Thoracic aorta (tissue), 2 donors: ENCODE measurements at regions not wholly inside any gene's neighbourhood (a gene's known extent, or its start where the extent isn't known, plus 50 kb on each side); places are given as distances from the start of the nearest gene placed in this dataset.
A peak's percentile ranks its signal among the peaks of the same experiment; 100 is the strongest.

Source experiments
- ATAC-seq: fragments of 150-250 bp; one replicate; pipeline ENCODE4 v1.8.0; 2017; ENCODE audit warnings: low read depth; ENCODE audit not compliant: insufficient number of reproducible peaks, low FRiP score
- DNase-seq: peaks from one replicate; pipeline ENCODE4 v3.0.0-alpha.2; 2020; ENCODE audit warnings: low spot score
- H3K27ac ChIP-seq, 2 donors: fragments of 200-600 bp; sonication (generic); 1 replicate in 1 of 2; 2 replicates in 1 of 2; pipeline ENCODE4 v1.5.1; 2016; ENCODE audit warnings: mild to moderate bottlenecking in 2 of 2, moderate library complexity in 2 of 2
- H3K27me3 ChIP-seq: fragments of 200-600 bp; sonication (generic); replicated peaks from 2 replicates; pipeline ENCODE4 v1.6.0; 2016; ENCODE audit warnings: mild to moderate bottlenecking; ENCODE audit not compliant: insufficient read depth
- H3K36me3 ChIP-seq: fragments of 200-600 bp; sonication (generic); one replicate; pipeline ENCODE4 v1.5.1; 2016
- H3K4me1 ChIP-seq, 2 donors: fragments of 200-600 bp; sonication (generic); 1 replicate in 1 of 2; 2 replicates in 1 of 2; pipeline versions ENCODE4 v1.5.1 to v1.6.0; 2016; ENCODE audit warnings: low read depth in 2 of 2, mild to moderate bottlenecking in 1 of 2; ENCODE audit not compliant: control insufficient read depth in 1 of 2
- H3K4me3 ChIP-seq: fragments of 200-600 bp; sonication (generic); 2 replicates; pipeline ENCODE4 v1.5.1; 2016; ENCODE audit warnings: mild to moderate bottlenecking
- H3K9me3 ChIP-seq: fragments of 200-600 bp; sonication (generic); 2 replicates; pipeline ENCODE4 v1.5.1; 2016
- CTCF ChIP-seq: fragments of 200-600 bp; sonication (generic); IDR thresholded peaks from one replicate; pipeline ENCODE4 v1.5.1; 2019; ENCODE audit warnings: antibody characterized with exemption

- no peak for DNase-seq
Observed at GRCh38 chr1:9179463-9180110, 50.7 kb upstream of the GPR157 start.

GRCh38 chr1:9180111-9180819 is 51.4 kb upstream of the GPR157 start:
- no peak for TF ChIP-seq CTCF
- Histone ChIP-seq H3K4me1 (peaks cover 18 to 38% of the 10 kb centered on the region in 2 donors), H3K27me3 (no peaks in the 10 kb centered on the region), H3K4me3 (peak overlapping the region; percentile 97), H3K9me3 (no peaks in the 10 kb centered on the region), H3K27ac (peak overlapping the region in 1 of 2 donors; percentile 76), H3K36me3 (no peaks in the 10 kb centered on the region)
- ATAC-seq = no peak
- no peak for DNase-seq

More at GRCh38 chr1:9179463-9180110, 50.7 kb upstream of the GPR157 start:
- TF ChIP-seq CTCF = no peak
- H3K9me3 ChIP-seq = no peaks in the 10 kb centered on the region
- no peak for ATAC-seq
- H3K4me3 ChIP-seq = no peak overlapping the region
- H3K27me3 ChIP-seq = no peaks in the 10 kb centered on the region
- no peaks in the 10 kb centered on the region for H3K36me3 ChIP-seq
- peaks cover 18 to 41% of the 10 kb centered on the region in 2 donors for H3K4me1 ChIP-seq
- H3K27ac ChIP-seq = no peak overlapping the region

GRCh38 chr1:9181176-9181906 is 52.4 kb upstream of the GPR157 start:
- H3K27ac ChIP-seq = peak overlapping the region in 1 of 2 donors; percentile 76
- no peaks in the 10 kb centered on the region for H3K9me3 ChIP-seq
- ATAC-seq = no peak
- H3K36me3 ChIP-seq = no peaks in the 10 kb centered on the region
- peaks cover 18 to 38% of the 10 kb centered on the region in 2 donors for H3K4me1 ChIP-seq
- peak overlapping the region; percentile 97 for H3K4me3 ChIP-seq
- TF ChIP-seq CTCF = peak; percentile 95
- H3K27me3 ChIP-seq = no peaks in the 10 kb centered on the region
- DNase-seq = no peak

- no peak for ATAC-seq
- peaks cover 18 to 38% of the 10 kb centered on the region in 2 donors for H3K4me1 ChIP-seq
- H3K27me3 ChIP-seq = no peaks in the 10 kb centered on the region
- peak overlapping the region; percentile 97 for H3K4me3 ChIP-seq
- peak; percentile 38 for TF ChIP-seq CTCF
- DNase-seq = no peak
- H3K36me3 ChIP-seq = no peaks in the 10 kb centered on the region
- no peaks in the 10 kb centered on the region for H3K9me3 ChIP-seq
- H3K27ac ChIP-seq = peak overlapping the region; percentile 57 to 76
Observed at GRCh38 chr1:9181990-9182783, 52.4 kb upstream of the H6PD start.
